D721Med (cell line): ENCODE measurements at regions not wholly inside any gene's neighbourhood (a gene's known extent, or its start where the extent isn't known, plus 50 kb on each side); places are given as distances from the start of the nearest gene placed in this dataset.
"Not testable (repeated sequence)": the region's sequence is repeated elsewhere in the genome, so short reads cannot be mapped to it uniquely, and the experiment has no call there.

Experiments used
- DNase-seq: peaks from one replicate; pipeline ENCODE4 v3.0.0; 2011; ENCODE audit warnings: low spot score; ENCODE audit not compliant: insufficient read length
- FAIRE-seq: peaks from 2 replicates; lab custom pipeline; 2011; peaks lifted over from hg19 to GRCh38; lab: Jason Lieb, UNC
- TF ChIP-seq, protein P1 (sequence below): IDR thresholded peaks from 2 replicates; pipeline ENCODE4 v1.5.1; 2012; ENCODE audit warnings: mild to moderate bottlenecking, control low read depth; ENCODE audit not compliant: insufficient read depth; ENCODE audit errors: missing control alignments

DNA sequence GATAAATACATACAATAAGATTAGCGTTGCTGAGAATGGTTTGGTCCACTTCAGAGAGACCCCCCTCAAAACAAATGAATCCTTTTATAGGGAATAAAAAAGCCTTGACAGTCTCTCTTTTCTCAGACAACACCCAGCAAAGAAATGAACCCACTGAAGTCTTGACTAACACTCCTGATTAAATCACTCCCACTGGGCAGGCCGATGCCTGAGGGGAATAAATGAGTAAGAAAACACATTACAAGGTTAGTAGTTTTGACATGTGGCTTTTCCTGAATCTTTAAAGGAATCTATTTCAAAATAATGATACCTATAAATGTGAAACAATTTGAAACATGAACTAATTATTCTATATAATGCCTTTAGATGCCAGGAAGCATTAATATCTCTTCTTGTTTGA, 146.9 kb upstream of the POGK start:
- TF ChIP-seq, protein P1, sequence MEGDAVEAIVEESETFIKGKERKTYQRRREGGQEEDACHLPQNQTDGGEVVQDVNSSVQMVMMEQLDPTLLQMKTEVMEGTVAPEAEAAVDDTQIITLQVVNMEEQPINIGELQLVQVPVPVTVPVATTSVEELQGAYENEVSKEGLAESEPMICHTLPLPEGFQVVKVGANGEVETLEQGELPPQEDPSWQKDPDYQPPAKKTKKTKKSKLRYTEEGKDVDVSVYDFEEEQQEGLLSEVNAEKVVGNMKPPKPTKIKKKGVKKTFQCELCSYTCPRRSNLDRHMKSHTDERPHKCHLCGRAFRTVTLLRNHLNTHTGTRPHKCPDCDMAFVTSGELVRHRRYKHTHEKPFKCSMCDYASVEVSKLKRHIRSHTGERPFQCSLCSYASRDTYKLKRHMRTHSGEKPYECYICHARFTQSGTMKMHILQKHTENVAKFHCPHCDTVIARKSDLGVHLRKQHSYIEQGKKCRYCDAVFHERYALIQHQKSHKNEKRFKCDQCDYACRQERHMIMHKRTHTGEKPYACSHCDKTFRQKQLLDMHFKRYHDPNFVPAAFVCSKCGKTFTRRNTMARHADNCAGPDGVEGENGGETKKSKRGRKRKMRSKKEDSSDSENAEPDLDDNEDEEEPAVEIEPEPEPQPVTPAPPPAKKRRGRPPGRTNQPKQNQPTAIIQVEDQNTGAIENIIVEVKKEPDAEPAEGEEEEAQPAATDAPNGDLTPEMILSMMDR: no peak
- FAIRE-seq (peak; percentile 77), DNase-seq (no peak)

DNA sequence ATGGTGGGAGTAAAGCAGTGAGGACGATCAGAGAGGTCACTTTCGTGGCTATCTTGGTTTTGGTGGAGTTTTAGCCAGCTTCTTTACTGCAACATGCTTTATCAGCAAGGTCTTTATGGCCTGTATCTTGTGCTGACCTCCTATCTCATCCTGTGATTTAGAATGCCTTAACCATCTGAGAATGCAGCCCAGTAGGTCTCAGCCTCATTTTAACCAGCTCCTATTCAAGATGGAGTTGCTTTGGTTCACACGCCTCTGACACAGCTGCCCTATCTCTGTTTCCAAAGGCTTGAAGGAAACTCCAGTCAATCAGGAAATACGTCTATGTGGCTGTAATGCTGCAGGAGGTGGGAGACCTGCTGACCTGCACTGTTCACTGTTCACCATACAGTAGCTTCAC, 146.1 kb upstream of the POGK start:
- TF ChIP-seq, protein P1: no peak
- FAIRE-seq: no peak
- no peak for DNase-seq

DNA sequence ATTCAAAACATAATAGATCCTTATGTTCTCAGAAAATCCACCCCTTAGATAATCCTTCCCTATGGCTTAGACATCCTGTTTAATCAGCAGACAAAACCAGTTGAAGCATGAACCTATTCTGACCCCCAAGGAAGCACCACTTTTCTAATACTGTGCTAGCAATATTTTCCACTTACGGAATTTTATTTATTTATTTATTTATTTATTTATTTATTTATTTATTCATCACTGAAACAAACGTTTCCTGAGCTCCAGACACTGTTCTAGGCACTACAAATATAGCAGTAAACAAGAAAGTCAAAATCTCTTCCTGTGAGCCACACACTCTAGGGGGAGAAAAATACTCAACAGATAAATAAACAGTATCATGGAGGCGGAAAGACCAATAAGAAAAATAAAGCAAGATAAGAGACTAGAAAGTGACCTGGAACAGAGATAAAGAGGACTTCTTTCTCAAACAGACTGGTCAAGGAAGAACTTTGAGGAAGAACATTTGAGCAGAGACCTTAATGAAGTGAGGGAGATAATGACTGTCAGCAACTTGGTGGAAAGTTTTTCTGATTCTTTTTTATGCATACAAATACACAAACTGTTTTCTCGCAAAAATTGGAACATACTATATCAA, 145.5 kb upstream of the POGK start:
- FAIRE-seq: peak; percentile 64
- TF ChIP-seq, protein P1: no peak
- DNase-seq: no peak

DNA sequence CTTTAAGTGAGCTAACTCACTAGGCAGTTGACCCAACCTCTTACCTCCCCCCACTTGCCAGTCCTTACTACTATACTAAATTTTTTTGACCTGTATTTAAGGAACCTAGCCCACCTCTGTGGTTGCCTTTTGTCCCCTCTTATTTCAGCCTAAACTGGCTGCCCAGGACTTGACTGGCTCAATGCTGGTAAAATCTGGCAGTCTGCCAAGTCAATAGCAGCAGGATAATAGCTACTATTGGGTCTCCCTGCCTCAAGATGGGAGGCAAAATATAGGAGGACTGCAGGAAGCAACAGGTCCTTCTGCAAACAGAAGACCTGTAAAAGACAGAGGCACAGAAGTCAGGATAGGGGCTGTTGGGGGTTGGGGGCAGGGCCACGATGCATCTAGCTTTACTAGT, 144.2 kb upstream of the POGK start:
- TF ChIP-seq, protein P1: no peak
- no peak for FAIRE-seq
- DNase-seq: no peak

DNA sequence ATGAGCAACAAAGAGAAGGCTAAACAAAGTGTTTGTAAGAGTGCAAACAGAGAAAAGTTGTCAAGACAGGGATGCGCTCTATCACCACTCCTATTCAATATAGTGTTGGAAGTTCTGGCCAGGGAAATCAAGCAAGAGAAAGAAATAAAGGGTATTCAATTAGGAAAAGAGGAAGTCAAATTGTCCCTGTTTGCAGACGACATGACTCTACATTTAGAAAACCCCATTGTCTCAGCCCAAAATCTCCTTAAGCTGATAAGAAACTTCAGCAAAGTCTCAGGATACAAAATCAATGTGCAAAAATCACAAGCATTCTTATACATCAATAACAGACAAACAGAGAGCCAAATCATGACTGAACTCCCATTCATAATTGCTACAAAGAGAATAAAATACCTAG, 143.4 kb upstream of the POGK start:
- FAIRE-seq, DNase-seq: not testable (repeated sequence)

DNA sequence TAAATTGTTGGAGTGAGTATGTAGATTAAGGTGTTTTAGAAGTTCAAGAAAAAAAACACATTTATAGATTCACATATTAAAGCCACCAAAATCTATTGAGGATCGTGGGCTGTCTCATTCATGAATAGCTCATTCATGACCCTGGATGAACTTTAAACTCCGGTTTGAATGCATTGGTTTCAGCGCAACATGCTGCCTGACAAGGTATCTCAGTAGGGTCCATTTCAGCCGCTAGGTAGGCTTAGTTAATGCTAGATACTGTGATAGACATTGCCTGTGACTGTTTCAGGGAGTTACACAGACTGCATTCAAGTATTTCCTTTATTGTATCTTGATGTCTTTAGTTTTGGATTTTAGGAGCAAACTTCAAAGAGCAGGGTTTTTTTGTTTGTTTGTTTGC, 140.5 kb upstream of the POGK start:
- peak; percentile 88 for FAIRE-seq
- TF ChIP-seq, protein P1: no peak
- no peak for DNase-seq

DNA sequence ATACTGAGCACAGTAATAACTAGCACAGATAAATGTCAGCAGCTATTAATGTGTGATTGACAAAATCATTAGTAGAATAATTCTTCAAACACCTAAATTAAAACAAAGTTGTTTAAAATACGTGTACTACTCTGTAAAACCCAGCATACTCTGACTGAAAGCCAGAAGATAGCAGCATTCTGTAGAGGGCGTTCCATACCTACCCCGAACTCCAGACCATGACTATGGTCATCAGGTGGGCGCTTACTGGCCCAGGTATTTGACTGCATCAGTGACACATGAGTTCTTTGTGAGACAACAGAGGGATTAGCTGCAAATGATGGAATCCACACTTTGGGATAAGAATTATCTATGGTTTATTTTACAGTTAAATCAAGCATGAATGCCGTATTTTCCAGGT, 139.7 kb upstream of the POGK start:
- DNase-seq: no peak
- TF ChIP-seq, protein P1: no peak
- FAIRE-seq: peak; percentile 16

DNA sequence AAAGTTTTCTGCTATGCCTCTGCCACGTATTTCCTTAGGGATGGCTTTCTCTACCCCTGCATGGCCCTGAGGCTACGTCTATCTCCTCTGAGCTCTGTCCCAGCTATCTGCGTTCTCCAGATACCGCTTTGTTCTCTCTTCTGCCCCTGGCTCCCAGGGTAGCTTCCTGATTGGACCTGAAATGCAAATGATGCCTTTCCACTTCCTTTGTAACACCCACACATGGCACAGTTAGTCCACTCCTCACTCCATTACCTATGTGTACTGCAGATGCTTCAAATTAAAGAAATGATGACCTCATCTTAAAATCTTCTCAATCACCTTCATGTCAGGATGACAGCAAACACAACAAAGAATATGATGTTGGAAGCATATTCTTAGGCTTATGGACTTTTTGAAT, 138.6 kb upstream of the POGK start:
- FAIRE-seq (peak; percentile 78), DNase-seq (no peak)
- TF ChIP-seq, protein P1: no peak
